ENCODE measurements at regions not wholly inside any gene's neighbourhood (a gene's known extent, or its start where the extent isn't known, plus 50 kb on each side); places are given as distances from the start of the nearest gene placed in this dataset.

DNA sequence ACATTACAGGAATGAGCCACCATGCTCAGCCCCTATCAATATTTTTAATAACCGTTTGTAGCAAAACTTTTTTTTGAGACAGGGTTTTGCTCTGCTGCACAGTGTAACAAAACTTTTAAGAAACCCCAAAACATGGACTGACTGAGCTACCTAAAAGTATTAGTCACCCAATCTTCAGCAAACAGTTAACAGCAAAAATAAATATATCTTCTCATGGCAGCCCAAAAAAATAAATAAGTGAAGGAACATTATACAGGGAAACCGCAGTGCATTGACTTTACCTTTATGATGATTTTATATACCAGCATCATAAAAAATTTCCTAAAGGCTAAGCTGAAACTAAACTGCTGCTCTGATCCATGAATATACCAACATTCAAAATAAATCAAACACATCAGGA is 424.6 kb downstream of the METTL4 start:
- no peak for TF ChIP-seq SRF (IDR thresholded peaks at IDR 0.05; ENCODE audit: low read depth)
- no peak for TF ChIP-seq CBX3 (IDR thresholded peaks at IDR 0.05; ENCODE audit: low read depth)
- no peak for TF ChIP-seq ELF1 (IDR thresholded peaks at IDR 0.05; ENCODE audit: borderline replicate concordance, low read depth)
- no peak for TF ChIP-seq CTCF (IDR thresholded peaks at IDR 0.05 in 2 of 3, conservative IDR thresholded peaks at IDR 0.05 in 1 of 3; ENCODE audit: borderline replicate concordance in 1 of 3, insufficient read depth in 1 of 3, low read depth in 2 of 3, low read length in 2 of 3)
- no peak for TF ChIP-seq CEBPB (IDR thresholded peaks at IDR 0.05; ENCODE audit: low read depth)
- no peak for TF ChIP-seq YY1 (IDR thresholded peaks at IDR 0.05; ENCODE audit: extremely low read depth, insufficient replicate concordance, low read depth, low read length)
- TF ChIP-seq ATF3 (IDR thresholded peaks at IDR 0.05) = no peak
- TF ChIP-seq SP1 (IDR thresholded peaks at IDR 0.05; ENCODE audit: low read depth) = no peak
- no peak for TF ChIP-seq TCF7L2 (IDR thresholded peaks at IDR 0.05; ENCODE audit: borderline replicate concordance, extremely low read depth, insufficient read depth, insufficient read length)
- no peak for TF ChIP-seq ZNF274 (IDR thresholded peaks at IDR 0.05; ENCODE audit: low read depth, low read length)
- TF ChIP-seq EZH2phosphoT487 (IDR thresholded peaks at IDR 0.05; ENCODE audit: borderline replicate concordance) = no peak
- TF ChIP-seq POLR2A (IDR thresholded peaks at IDR 0.05; ENCODE audit: borderline replicate concordance, extremely low read depth, insufficient read depth, insufficient read length) = no peak
- no peak for TF ChIP-seq SIN3A (IDR thresholded peaks at IDR 0.05; ENCODE audit: low read depth)
- ChIA-PET POLR2A (no interaction called here), RAD21 (ENCODE audit: low non-redundant PET in 1 of 2, low total read pairs in 2 of 2, uncharacterized antibody in 2 of 2, unreplicated experiment in 2 of 2) (no interaction called here), CTCF (no interaction called here)
- DNase-seq (ENCODE audit: low read depth, low spot score) (no peak), ATAC-seq (no peak)
- no TSS peak for BruUV-seq (replicated peaks)
- Histone ChIP-seq H3K4me3 (replicated peaks in 1 of 2; ENCODE audit: low read depth in 1 of 2, low read length in 2 of 2) (no peak overlapping the region), H3K9me2 (ENCODE audit: insufficient read depth) (no peaks in the 10 kb centered on the region), H3K9ac (ENCODE audit: low read length) (no peak overlapping the region), H3K79me2 (ENCODE audit: insufficient read depth, low read length) (no peaks in the 10 kb centered on the region), H3K4me2 (ENCODE audit: low read length) (no peak overlapping the region), H3K27ac (ENCODE audit: low read depth, low read length) (no peak overlapping the region), H3K9me3 (ENCODE audit: control insufficient read depth in 1 of 2, insufficient read depth in 1 of 2, low read depth in 1 of 2, low read length in 2 of 2) (no peaks in the 10 kb centered on the region), H4K20me1 (ENCODE audit: insufficient read depth) (no peaks in the 10 kb centered on the region), H2AFZ (ENCODE audit: low read depth, low read length, poor library complexity, severe bottlenecking) (no peak overlapping the region), H3K36me3 (ENCODE audit: control insufficient read depth in 1 of 2, insufficient read depth in 2 of 2, low read length in 2 of 2) (no peaks in the 10 kb centered on the region), H3K27me3 (ENCODE audit: insufficient read depth, low read length) (no peaks in the 10 kb centered on the region; the same call in 1 of the 2 replicates), H3K4me1 (ENCODE audit: control insufficient read depth in 1 of 2, insufficient read depth in 2 of 2, low read length in 2 of 2) (no peaks in the 10 kb centered on the region)
- intact Hi-C loops (cut with micrococcal nuclease) = no loop called here
